Stimulated activated CD8-positive, alpha-beta memory T cell treated with anti-CD3 and anti-CD28 coated beads, Interleukin-2, amount 100 ng/mL, for 48 hours (primary cell): ENCODE measurements at regions not wholly inside any gene's neighbourhood (a gene's known extent, or its start where the extent isn't known, plus 50 kb on each side); places are given as distances from the start of the nearest gene placed in this dataset.
A peak's percentile ranks its signal among the peaks of the same experiment; 100 is the strongest.

ENCODE experiments used
- DNase-seq, 2 donors: peaks; one replicate each; pipeline ENCODE4 v3.0.0-alpha.2; 2020; ENCODE audit warnings: low read depth in 2 of 2

GRCh38 chr3:31048143-31048542 is 153.7 kb upstream of the GADL1 start:
- DNase-seq = no peak

- DNase-seq = no peak
Observed at GRCh38 chr3:31050296-31050695, 155.8 kb upstream of the GADL1 start.

DNA sequence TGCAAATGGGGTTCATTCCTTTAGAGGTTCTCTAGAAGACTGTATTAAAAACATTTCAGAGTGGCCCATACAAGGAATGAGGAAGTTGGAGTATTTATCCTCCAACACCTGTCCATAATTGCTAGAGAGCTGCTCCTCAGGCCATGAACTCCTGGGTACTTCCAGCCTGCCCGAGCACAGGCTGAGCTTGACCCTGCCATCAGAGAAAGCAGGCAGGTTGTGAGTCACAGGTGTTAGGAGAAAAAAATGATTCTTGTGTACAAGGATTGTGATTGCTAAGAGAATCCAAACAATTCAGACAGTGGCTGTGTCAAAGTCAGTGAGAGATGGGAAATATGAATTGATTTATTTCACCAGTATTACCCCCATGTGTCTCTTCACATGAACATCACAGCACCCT is 156.8 kb upstream of the GADL1 start:
- DNase-seq = no peak

- DNase-seq = no peak
Observed at GRCh38 chr3:31053299-31053698, 158.8 kb upstream of the GADL1 start.

DNA sequence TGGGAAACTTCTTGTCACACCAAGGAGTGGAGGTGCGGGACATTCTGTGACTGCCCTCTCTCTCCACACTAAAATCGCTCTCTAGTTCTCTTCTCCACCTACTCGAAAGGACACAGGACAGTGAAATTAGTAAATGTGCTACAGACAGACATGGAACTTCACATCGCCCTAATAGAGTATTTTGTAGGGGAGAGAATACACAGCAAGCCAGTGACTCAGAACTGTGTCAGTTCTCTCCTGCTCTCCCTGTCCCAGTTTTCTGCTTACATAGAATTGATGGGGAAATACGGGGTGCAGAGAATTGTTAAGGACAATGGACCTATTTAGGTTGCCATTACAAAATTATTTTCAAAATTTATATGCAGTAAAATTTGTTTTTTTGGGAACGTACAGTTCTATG is 159.6 kb upstream of the GADL1 start:
- no peak for DNase-seq

DNA sequence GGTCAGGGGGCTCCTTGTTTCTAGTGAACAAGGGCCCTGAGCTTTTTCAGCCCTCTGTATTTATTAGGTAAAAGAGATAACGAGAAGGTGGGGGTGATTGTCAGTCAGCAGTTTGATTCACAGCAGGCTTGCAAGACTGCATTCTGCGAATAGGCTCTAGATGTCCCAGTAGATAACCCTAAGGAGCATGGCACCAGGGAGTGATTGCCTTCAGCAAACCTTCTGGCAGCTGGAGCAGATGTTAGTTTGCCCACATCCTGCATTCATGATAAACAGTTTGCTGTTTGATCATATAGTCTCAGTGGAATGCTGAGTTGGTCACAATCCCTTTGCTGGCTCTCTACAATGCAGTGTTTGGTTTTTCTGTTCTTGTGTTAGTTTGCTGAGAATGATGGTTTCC is 161.3 kb upstream of the GADL1 start:
- DNase-seq = no peak

- no peak for DNase-seq
Observed at GRCh38 chr3:31057891-31058290, 163.4 kb upstream of the GADL1 start.

DNA sequence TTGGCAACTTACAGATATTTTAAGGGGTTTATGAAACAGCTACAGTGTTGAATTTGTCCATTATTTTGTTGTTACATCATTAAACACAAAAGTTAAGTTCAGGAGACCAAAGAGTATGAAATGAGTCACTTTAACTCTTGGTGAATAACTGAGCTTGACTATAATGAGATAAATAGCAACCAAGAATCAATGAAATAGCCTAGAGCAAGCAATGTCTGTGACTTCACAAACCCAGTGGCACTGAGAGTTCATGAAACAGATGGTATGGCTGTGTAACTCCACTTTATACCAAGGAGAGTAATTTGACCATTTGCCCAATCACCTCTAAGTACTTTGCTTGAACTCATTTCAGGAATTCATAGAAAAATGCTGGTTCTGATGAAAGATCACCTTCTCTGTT is 169.6 kb upstream of the GADL1 start:
- DNase-seq = no peak

DNA sequence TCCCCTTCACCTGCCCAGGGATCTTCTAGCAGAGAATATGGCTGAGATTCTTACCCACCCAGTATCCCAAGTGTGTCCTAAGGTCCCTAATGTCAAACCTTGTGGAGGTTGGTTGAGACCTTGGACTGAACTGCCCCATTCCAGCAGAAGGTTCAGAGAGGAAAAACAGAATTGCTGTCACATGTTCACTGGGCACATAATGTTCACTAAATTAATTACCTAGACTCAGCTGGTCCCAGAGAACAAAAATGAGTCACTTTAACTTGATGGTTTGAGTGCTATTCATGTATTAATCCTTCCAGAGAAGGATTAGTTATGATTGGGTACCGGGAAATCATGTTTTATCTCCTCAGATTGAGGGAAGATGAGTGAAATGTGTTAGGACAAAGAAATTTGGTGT is 171.3 kb upstream of the GADL1 start:
- no peak for DNase-seq

DNA sequence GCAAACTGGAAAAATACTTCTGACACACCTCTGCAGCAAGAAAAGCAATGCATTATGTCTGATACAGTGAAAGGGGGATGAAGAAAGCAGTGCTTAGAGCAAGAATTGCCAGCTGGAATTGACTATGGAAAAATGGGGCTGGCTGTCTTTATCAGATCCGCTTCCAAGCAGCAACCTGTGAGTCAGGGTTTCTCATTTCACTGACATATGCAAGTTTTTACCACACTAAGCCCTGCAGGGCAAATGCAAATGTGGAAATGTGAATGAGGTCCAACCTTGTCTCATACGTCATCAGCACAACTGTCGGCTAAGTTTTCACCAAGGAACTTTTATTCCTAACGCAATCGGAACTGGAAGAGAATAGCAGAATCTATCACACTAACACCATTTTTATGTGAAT is 172.5 kb upstream of the GADL1 start:
- no peak for DNase-seq

DNA sequence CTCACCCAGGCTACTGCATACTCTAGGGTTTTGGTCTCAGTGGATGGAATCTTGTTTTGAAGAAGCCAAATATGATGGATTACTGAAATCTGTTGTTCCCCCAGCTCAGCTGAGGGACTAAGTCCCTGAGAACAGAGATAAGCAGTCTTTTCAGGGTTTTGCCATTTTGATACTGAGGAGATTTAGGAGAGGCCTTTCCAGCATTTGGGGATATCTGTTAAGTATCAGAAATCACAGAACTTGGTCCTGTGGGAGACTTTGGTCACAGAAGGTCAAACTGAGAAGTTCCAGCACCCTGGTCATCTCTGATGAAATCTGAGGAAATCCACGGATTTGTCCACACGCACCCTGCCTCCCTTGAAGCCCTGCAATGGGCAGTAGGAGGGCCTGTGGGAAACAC is 181.0 kb upstream of the GADL1 start:
- DNase-seq = no peak

DNA sequence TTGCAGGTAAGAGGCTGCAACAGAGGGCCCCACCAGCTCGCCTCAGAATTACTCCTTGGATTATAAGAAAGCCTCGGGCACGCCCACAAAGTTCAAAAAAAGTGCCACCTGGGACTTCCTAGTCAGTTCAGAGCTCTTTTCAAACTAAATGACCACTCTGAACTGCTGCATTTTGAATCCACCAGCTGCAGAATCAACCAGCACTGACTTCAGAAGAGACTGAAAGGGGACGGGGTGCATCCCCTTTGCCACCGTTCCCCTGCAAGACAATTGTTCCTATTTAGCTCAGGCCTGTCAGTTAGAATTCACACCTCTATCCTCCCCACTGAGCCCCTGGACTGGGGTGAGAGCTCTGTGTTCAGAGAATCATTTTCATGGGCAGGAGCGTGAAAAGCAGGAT is 181.4 kb upstream of the GADL1 start:
- no peak for DNase-seq

DNA sequence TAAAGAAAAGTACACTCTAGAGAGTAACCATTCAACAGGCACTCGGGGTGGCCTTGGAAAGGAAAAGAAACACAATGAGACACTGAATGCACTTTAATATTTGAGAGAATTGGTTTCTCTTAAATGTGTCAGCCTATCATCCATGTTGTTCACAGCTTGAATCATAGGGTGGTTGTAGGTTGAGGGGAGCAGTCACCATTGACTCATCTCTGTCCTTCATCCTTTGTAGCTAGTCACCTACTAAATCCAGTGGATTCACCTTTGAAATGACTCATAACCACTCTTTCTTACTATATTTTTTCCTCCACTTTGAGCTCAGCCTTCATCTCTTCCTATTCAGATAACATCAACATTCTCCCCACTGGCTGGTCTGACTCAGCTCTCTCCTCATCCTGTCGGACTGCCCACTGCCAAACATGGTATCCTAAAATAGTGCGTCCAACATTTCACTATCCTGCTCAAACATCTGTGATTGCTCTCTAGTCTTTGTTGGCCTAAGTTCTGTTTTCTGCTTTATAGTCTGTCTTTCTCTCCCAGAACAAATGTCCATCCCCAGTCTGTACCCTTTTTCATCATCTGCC is 182.7 kb upstream of the GADL1 start:
- DNase-seq = peak; percentile 4 to 11

DNA sequence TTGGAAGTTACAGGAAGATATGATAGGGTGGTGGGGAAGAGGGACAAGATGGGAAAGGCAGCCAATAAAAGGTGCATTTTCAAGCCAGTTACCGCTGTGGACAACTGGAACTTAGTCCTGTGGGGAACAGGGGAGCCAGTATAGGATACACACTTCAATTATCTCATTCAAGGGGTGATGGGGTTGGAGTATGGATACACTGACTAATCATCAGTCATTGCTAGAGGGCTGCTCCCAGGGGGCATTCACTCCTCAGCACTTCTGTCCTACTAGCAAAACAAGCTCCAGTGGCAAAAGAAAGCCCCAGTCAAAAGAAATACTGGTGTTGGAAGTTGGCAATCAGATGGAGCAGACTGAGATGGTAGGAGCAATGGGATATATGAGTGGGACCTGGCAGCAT is 183.4 kb upstream of the GADL1 start:
- no peak for DNase-seq

DNA sequence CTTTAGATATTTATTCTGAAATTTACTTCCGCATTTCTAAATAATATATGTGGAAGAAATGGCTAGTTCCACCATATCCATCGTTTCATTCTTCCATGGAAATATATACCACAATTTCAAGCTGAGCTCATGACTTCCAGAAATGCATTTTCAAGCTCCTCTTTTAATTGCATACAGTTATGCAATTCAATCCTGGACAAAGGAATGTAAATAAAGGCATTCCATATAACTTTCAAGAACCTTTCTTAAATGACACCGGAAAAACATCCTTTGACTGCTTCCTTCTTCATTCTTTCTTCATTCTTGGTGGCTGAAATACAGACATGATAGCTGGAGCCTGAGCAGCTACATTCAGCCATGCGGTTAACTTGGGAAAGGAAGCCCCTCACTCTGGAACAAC is 185.2 kb upstream of the GADL1 start:
- no peak for DNase-seq

DNA sequence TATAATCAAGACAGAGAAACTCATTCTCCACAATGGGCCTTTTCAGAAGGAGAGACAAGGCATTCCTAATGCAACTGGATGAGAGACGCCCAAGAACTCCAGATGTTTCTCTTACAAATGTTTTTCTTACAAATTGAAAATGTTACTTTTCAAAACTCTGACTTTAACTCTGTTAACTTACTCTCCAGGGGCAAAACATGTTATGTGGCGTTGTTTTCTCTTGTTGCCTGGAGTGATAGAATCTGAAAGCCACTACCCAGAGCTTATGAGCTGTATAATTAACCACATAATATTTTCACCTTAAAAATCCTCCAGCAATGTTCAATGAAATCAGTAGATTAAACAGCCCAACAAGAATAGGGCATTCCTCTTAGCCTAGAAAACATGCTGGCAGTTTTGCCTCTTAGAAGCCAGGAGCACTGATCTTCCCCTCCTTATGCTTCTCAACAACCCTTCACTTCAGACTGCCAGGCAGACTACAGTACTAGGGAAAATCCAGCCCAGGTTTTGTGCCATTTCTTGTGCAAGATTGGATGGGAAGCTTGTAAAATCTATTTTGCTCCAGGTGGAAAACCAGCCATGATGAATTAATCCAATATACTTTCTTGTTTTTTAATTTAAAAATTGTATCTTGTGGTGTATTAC is 186.7 kb upstream of the GADL1 start:
- no peak for DNase-seq

GRCh38 chr3:31086148-31086547 is 191.7 kb upstream of the GADL1 start:
- DNase-seq = no peak

- no peak for DNase-seq
Observed at GRCh38 chr3:31086698-31087097, 192.2 kb upstream of the GADL1 start.

- DNase-seq = no peak
Observed at GRCh38 chr3:31091748-31092147, 197.3 kb upstream of the GADL1 start.

DNA sequence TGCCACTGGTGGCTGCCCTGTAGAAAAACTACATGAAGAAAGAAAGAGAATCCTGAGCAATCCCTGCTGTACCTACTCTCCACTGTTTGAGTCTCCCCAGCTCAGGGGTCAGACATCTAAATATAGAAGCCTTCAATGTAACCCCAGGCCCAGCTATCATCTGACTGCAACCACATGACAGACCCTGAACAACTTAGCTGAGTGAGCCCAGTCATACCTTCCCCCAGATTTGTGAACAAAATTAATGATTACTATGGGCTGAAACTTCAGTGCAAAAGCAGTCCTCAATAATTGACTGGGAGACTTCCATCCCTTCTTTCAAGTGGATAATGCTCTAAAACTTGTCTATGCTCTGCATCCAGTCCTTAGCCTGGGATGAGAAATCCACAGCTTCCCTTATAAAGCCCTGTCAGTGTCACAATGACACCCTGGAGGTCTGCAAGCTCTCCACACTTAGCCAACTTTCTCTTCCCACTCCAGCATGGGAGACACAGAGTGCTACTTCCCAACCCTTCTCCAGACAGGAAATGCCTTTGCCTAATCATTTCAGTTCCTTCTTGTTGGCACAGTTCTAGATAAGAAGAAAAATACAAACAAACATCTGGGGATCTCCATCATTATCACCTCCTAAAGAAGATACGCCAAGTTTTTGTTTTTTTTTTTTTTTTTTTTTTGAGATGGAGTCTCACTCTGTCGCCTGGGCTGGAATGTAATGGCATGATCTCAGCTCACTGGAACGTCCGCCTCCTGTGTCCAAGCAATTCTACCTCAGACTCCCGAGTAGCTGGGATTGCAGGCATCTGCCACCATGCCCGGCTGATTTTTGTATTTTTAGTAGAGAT is 198.5 kb upstream of the GADL1 start:
- DNase-seq = no peak

- DNase-seq = no peak
Observed at GRCh38 chr3:31093606-31094005, 199.1 kb upstream of the GADL1 start.

GRCh38 chr3:31094048-31094447 is 199.6 kb upstream of the GADL1 start:
- no peak for DNase-seq

DNA sequence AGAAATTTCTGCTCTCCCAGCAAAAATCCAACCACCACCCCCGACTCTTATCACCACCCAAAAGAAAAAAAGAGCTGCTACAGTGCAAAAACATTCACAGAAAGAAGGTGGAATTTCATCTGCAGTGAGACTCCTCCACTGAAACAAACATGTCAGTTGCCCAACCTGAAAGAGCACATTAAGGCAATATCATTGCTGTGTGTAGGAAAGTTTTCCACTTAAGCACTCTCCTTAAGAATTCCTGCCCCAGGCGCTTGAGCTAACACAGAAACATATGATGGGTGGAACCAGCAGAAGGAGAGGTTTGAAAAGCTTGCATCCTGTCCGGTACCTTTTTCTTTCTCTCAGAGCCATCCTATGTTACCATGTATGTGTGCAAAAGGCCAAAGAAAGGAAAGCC is 200.8 kb upstream of the GADL1 start:
- DNase-seq = no peak
